ENCODE measurements at regions not wholly inside any gene's neighbourhood (a gene's known extent, or its start where the extent isn't known, plus 50 kb on each side); places are given as distances from the start of the nearest gene placed in this dataset.

GRCh38 chr5:165161204-165161603, 1655.8 kb downstream of the MAT2B start:
- no peak for DNase-seq
- no peaks in the 10 kb centered on the region for H3K4me1 ChIP-seq
- no peaks in the 10 kb centered on the region for H3K27me3 ChIP-seq
- H3K4me3 ChIP-seq: no peak overlapping the region
- H3K9me3 ChIP-seq: no peaks in the 10 kb centered on the region
- no peak overlapping the region for H3K27ac ChIP-seq
- no peaks in the 10 kb centered on the region for H3K36me3 ChIP-seq (replicated peaks in 1 of 2; ENCODE audit: insufficient read depth in 1 of 2, low read depth in 2 of 2)
- no peak for ATAC-seq
- WGBS, 2 donors: 70 to 72% methylated on average over 6 of the region's 6 CpGs
- intact Hi-C loops (cut with DNase I): no loop called here
- TF ChIP-seq CTCF (IDR thresholded peaks at IDR 0.05) (no peak), POLR2A (IDR thresholded peaks at IDR 0.05) (no peak)

- no peak for TF ChIP-seq POLR2A (IDR thresholded peaks at IDR 0.05)
- no peak for TF ChIP-seq CTCF (IDR thresholded peaks at IDR 0.05)
- no peaks in the 10 kb centered on the region for H3K27me3 ChIP-seq
- no peaks in the 10 kb centered on the region for H3K4me1 ChIP-seq
- no peaks in the 10 kb centered on the region for H3K36me3 ChIP-seq (replicated peaks in 1 of 2; ENCODE audit: insufficient read depth in 1 of 2, low read depth in 2 of 2)
- 47 to 55% methylated on average over 2 of the region's 2 CpGs for WGBS, 2 donors
- H3K9me3 ChIP-seq: no peaks in the 10 kb centered on the region
- ATAC-seq: no peak
- no peak overlapping the region for H3K4me3 ChIP-seq
- no peak for DNase-seq
- intact Hi-C loops (cut with DNase I): no loop called here
- no peak overlapping the region for H3K27ac ChIP-seq
These were observed 1658.4 kb downstream of the MAT2B start for GRCh38 chr5:165163861-165164260.

GRCh38 chr5:165173651-165174050, 1668.2 kb downstream of the MAT2B start:
- ATAC-seq (no peak), DNase-seq (no peak)
- no peak for TF ChIP-seq CTCF (IDR thresholded peaks at IDR 0.05)
- TF ChIP-seq POLR2A (IDR thresholded peaks at IDR 0.05): no peak
- no peaks in the 10 kb centered on the region for H3K36me3 ChIP-seq (replicated peaks in 1 of 2; ENCODE audit: insufficient read depth in 1 of 2, low read depth in 2 of 2)
- intact Hi-C loops (cut with DNase I): no loop called here
- H3K4me3 ChIP-seq: no peak overlapping the region
- no peaks in the 10 kb centered on the region for H3K27me3 ChIP-seq
- WGBS, 2 donors: 48 to 49% methylated on average over 2 of the region's 2 CpGs
- no peaks in the 10 kb centered on the region for H3K9me3 ChIP-seq
- no peak overlapping the region for H3K27ac ChIP-seq
- no peaks in the 10 kb centered on the region for H3K4me1 ChIP-seq

- H3K27me3 ChIP-seq: no peaks in the 10 kb centered on the region
- H3K36me3 ChIP-seq (replicated peaks in 1 of 2; ENCODE audit: insufficient read depth in 1 of 2, low read depth in 2 of 2): no peaks in the 10 kb centered on the region
- no peak overlapping the region for H3K27ac ChIP-seq
- DNase-seq (no peak), ATAC-seq (no peak)
- intact Hi-C loops (cut with DNase I): no loop called here
- no peaks in the 10 kb centered on the region for H3K4me1 ChIP-seq
- WGBS, 2 donors: 27 to 39% methylated on average over 2 of the region's 2 CpGs
- H3K4me3 ChIP-seq: no peak overlapping the region
- no peaks in the 10 kb centered on the region for H3K9me3 ChIP-seq
- TF ChIP-seq CTCF (IDR thresholded peaks at IDR 0.05) (no peak), POLR2A (IDR thresholded peaks at IDR 0.05) (no peak)
These were observed 1669.6 kb downstream of the MAT2B start for GRCh38 chr5:165175041-165175440.

GRCh38 chr5:165184183-165184582, 1678.8 kb downstream of the MAT2B start:
- Histone ChIP-seq H3K4me3 (no peak overlapping the region), H3K9me3 (peaks cover 0 to 14% (median 0%) of the 10 kb centered on the region in 3 donors), H3K36me3 (replicated peaks in 1 of 2; ENCODE audit: insufficient read depth in 1 of 2, low read depth in 2 of 2) (no peaks in the 10 kb centered on the region), H3K27ac (no peak overlapping the region), H3K27me3 (no peaks in the 10 kb centered on the region), H3K4me1 (no peaks in the 10 kb centered on the region)
- DNase-seq (no peak), ATAC-seq (no peak)
- intact Hi-C loops (cut with DNase I): no loop called here
- TF ChIP-seq POLR2A (IDR thresholded peaks at IDR 0.05) (no peak), CTCF (IDR thresholded peaks at IDR 0.05) (no peak)
- 84 to 100% methylated on average over 2 of the region's 2 CpGs for WGBS, 2 donors
